Astrocyte of the cerebellum (primary cell): ENCODE measurements at regions not wholly inside any gene's neighbourhood (a gene's known extent, or its start where the extent isn't known, plus 50 kb on each side); places are given as distances from the start of the nearest gene placed in this dataset.

Experiments
- DNase-seq: peaks from one replicate; pipeline ENCODE4 v3.0.0-alpha.2; 2011; ENCODE audit warnings: low read depth
- H3K4me3 ChIP-seq: 2 replicates; pipeline ENCODE4 v1.5.1; 2011; ENCODE audit warnings: mild to moderate bottlenecking, low read depth, low read length, moderate library complexity
- CTCF ChIP-seq: IDR thresholded peaks from 2 replicates; pipeline ENCODE4 v1.5.1; 2012; ENCODE audit warnings: low read length, low read depth, moderate library complexity, mild to moderate bottlenecking; ENCODE audit errors: missing control alignments
- in situ Hi-C: cut with HindIII; loops from 2 replicates; pipeline ENCODE4 v1.10.0; 2017; ENCODE audit warnings: low sequenced_read_pairs

DNA sequence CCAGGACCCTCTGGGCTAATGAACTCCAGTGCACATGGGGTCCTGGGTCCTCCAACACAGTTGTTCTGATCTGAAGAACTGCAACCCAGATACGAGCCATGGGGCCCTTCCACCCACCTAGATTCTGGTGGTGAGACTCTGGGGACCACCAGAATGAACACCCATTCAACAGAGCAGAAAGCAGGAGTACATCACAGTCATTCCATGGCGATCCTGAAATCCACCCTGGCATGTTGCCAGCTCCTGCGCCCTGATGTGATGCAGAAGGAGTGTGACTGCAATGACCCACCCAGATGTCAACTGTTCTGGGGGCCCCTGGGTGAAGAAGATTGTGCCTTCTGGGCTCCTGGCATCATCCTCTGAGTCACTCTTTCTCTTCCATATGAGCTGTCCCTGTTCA, 211.6 kb downstream of the KIF26A start:
- no peak for DNase-seq
- no peak overlapping the region for H3K4me3 ChIP-seq
- no peak for TF ChIP-seq CTCF
- in situ Hi-C loops: no loop called here

- H3K4me3 ChIP-seq: no peak overlapping the region
- TF ChIP-seq CTCF: no peak
- in situ Hi-C loops: no loop called here
- DNase-seq: no peak
These were observed 212.2 kb downstream of the KIF26A start for GRCh38 chr14:104350463-104351185.

- no peak for TF ChIP-seq CTCF
- in situ Hi-C loops: no loop called here
- no peak for DNase-seq
- no peak overlapping the region for H3K4me3 ChIP-seq
These were observed 213.6 kb downstream of the KIF26A start for GRCh38 chr14:104351849-104352492.

- no peak for TF ChIP-seq CTCF
- no peak for DNase-seq
- no peak overlapping the region for H3K4me3 ChIP-seq
- in situ Hi-C loops: no loop called here
These were observed 214.3 kb downstream of the KIF26A start for GRCh38 chr14:104352493-104353220.

DNA sequence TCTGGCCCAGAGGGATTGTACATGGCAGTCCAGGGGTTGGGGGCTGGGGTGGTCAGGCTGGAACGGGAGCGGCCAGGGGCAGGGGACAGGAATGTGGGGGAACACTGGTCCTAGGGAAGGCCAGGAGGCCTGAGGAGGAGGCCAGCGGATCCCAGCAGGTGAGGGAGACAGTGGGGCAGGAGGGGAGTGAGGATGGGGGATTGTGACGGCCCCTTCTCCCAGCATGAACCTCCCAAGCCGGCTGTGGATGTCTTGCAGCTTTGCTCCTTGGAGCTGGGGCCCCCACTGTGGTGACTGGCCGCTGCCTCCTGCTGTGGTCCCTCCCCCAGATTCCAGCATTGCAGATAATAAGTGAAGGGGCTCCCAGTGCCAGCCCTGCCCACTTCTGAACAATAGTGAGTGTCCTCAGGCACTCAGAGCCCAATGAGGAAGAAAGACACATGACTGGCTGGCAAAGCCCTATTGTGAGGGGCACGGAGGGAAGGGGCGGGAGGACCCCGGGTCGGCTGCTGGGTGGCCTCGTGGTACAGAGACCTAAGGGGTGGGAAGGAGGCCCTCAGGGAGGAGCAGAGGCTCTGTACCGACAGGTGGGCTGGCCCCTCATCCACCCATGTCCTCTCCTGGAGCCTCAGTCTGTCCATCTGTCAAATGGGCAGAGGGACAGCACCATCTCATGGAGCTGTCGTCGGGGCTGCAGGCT, 215.0 kb downstream of the KIF26A start:
- no peak overlapping the region for H3K4me3 ChIP-seq
- TF ChIP-seq CTCF: no peak
- no peak for DNase-seq
- in situ Hi-C loops: no loop called here
